Calu3 (cell line): ENCODE measurements at regions not wholly inside any gene's neighbourhood (a gene's known extent, or its start where the extent isn't known, plus 50 kb on each side); places are given as distances from the start of the nearest gene placed in this dataset.

Source experiments
- BruUV-seq: library from RNA; stranded (reverse); fragments of 400-500 nt; replicated peaks from 2 replicates; lab custom pipeline; 2021; lab: Mats Ljungman, UMichigan
- CTCF ChIA-PET: fragments of 300-600 bp; sonication (Branson Sonifier 250); formaldehyde crosslinking; loops from one replicate; lab custom pipeline; 2022; ENCODE audit warnings: antibody characterized with exemption; lab: Charles Lee
- DNase-seq: peaks from one replicate; pipeline ENCODE4 v3.0.0; 2022
- H3K27ac Mint-ChIP-seq: one replicate; pipeline ENCODE4 v1.8.0; 2022; ENCODE audit warnings: mixed read lengths; ENCODE audit not compliant: unreplicated experiment
- H3K27me3 Mint-ChIP-seq: one replicate; pipeline ENCODE4 v1.8.0; 2022; ENCODE audit warnings: mixed read lengths; ENCODE audit not compliant: unreplicated experiment
- H3K36me3 Mint-ChIP-seq: one replicate; pipeline ENCODE4 v1.8.0; 2022; ENCODE audit warnings: mild to moderate bottlenecking, moderate library complexity, mixed read lengths; ENCODE audit not compliant: insufficient read depth, unreplicated experiment
- H3K4me1 Mint-ChIP-seq: one replicate; pipeline ENCODE4 v1.8.0; 2022; ENCODE audit warnings: mild to moderate bottlenecking, low read depth, mixed read lengths; ENCODE audit not compliant: unreplicated experiment
- H3K4me3 Mint-ChIP-seq: one replicate; pipeline ENCODE4 v1.8.0; 2022; ENCODE audit warnings: mild to moderate bottlenecking, low read depth, moderate library complexity, mixed read lengths; ENCODE audit not compliant: unreplicated experiment
- H3K9me3 Mint-ChIP-seq: one replicate; pipeline ENCODE4 v1.8.0; 2022; ENCODE audit warnings: low read depth, mixed read lengths; ENCODE audit not compliant: unreplicated experiment
- CTCF ChIP-seq: fragments of 200-600 bp; IDR thresholded peaks from one replicate; pipeline ENCODE4 v1.8.0; 2022; ENCODE audit warnings: antibody characterized with exemption; ENCODE audit not compliant: unreplicated experiment
- intact Hi-C: fragments of 100-400 bp; cut with micrococcal nuclease; formaldehyde crosslinking; loops from one replicate; pipeline ENCODE4 v1.10.0; 2022; ENCODE audit not compliant: unreplicated experiment

DNA sequence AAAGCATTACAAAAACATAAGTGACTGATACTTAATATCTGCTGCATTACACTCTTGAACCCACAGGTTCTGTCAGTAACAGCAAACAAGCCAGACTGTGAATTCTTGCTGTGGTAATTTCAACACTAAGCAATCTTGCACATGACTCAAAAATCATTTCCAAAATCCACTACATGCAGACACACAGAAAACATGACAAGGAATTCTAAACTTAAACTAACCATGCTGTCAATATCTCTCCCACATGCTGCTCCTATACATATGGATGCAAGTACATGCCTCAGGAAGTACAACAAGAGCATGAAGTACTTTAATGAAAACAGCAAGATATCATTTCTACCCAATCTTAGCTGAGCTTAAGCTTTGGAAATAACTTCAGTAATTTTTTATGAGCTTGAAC, 890.2 kb upstream of the KCND2 start:
- no peaks in the 10 kb centered on the region for H3K36me3 Mint-ChIP-seq
- TF ChIP-seq CTCF = no peak
- H3K27ac Mint-ChIP-seq = no peak overlapping the region
- H3K4me3 Mint-ChIP-seq = no peak overlapping the region
- H3K9me3 Mint-ChIP-seq = no peaks in the 10 kb centered on the region
- CTCF ChIA-PET = no interaction called here
- no peaks in the 10 kb centered on the region for H3K27me3 Mint-ChIP-seq
- intact Hi-C loops = no loop called here
- H3K4me1 Mint-ChIP-seq = no peaks in the 10 kb centered on the region
- no peak for DNase-seq
- no TSS peak for BruUV-seq

DNA sequence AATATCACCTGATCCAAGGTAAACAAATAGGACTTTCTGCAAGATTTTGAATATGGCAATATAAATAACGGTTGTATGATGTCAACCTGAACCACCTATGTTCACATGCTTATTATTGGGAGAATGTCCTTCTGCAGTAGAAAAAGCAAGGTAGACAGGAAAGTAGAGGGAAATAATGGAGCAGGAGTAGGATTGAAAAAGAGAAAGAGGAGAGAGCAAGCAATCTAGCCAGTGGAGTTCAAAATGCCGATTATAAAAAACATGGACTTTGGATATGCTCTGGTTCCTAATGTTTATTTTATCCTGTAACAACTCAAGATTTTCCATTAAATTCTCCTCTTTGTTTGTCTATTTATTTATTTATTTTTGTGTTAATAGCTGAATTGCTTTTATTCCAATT, 878.0 kb upstream of the KCND2 start:
- Mint-ChIP-seq H3K27ac (no peak overlapping the region), H3K4me1 (no peaks in the 10 kb centered on the region), H3K27me3 (no peaks in the 10 kb centered on the region), H3K4me3 (no peak overlapping the region), H3K36me3 (no peaks in the 10 kb centered on the region), H3K9me3 (no peaks in the 10 kb centered on the region)
- intact Hi-C loops = loop anchor here (10.0 kb wide), 1 partner anchor 1160 kb away; no protein-coding TSS in a partner anchor
- no peak for DNase-seq
- CTCF ChIA-PET = no interaction called here
- TF ChIP-seq CTCF = no peak
- no TSS peak for BruUV-seq

DNA sequence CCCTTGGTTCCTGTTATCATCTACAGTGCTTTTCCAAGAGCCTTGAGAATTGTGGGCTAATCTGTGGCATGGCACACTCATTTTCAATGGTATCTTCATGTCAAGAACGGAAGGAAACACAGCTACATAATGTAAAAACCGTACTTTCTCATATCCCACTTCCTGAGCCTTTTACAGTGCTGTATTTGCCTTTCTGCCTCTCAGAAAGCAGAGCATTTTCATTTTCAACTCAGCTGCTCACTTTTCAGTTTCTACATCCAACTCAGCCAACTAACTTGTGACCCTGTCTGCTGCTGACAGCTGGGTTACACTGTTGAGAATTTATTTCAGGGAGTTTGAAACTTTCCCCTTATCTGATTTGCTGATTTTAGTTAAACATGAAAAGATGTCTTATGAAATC, 875.8 kb upstream of the KCND2 start:
- TF ChIP-seq CTCF = no peak
- H3K4me3 Mint-ChIP-seq = no peak overlapping the region
- no peaks in the 10 kb centered on the region for H3K4me1 Mint-ChIP-seq
- no TSS peak for BruUV-seq
- H3K9me3 Mint-ChIP-seq = no peaks in the 10 kb centered on the region
- CTCF ChIA-PET = no interaction called here
- no peaks in the 10 kb centered on the region for H3K36me3 Mint-ChIP-seq
- no peak overlapping the region for H3K27ac Mint-ChIP-seq
- intact Hi-C loops = loop anchor here (10.0 kb wide), 1 partner anchor 1158 kb away; no protein-coding TSS in a partner anchor
- DNase-seq = no peak
- no peaks in the 10 kb centered on the region for H3K27me3 Mint-ChIP-seq

- no peak for DNase-seq
- Mint-ChIP-seq H3K27ac (no peak overlapping the region), H3K4me3 (no peak overlapping the region), H3K9me3 (no peaks in the 10 kb centered on the region), H3K36me3 (no peaks in the 10 kb centered on the region), H3K27me3 (no peaks in the 10 kb centered on the region), H3K4me1 (no peaks in the 10 kb centered on the region)
- no TSS peak for BruUV-seq
- intact Hi-C loops = no loop called here
- no peak for TF ChIP-seq CTCF
- CTCF ChIA-PET = no interaction called here
Measured at GRCh38 chr7:119408596-119408995, 864.4 kb upstream of the KCND2 start.
